Stimulated activated CD8-positive, alpha-beta memory T cell treated with anti-CD3 and anti-CD28 coated beads, Interleukin-12 subunit alpha, Interleukin-12 subunit beta, amount 100 ng/mL, for 24 hours (primary cell): ENCODE measurements at regions not wholly inside any gene's neighbourhood (a gene's known extent, or its start where the extent isn't known, plus 50 kb on each side); places are given as distances from the start of the nearest gene placed in this dataset.

Experiments
- DNase-seq: peaks from one replicate; pipeline ENCODE4 v3.0.0-alpha.2; 2020; ENCODE audit errors: extremely low read depth

- no peak for DNase-seq
Measured at GRCh38 chr11:109554951-109555350, 133.0 kb downstream of the C11orf87 start.

GRCh38 chr11:109564241-109564640, 142.3 kb downstream of the C11orf87 start:
- DNase-seq, result no peak

- no peak for DNase-seq
Measured at GRCh38 chr11:109582470-109582869, 160.5 kb downstream of the C11orf87 start.

GRCh38 chr11:109584001-109584972, 162.3 kb downstream of the C11orf87 start:
- no peak for DNase-seq

GRCh38 chr11:109586789-109587188, 164.8 kb downstream of the C11orf87 start:
- DNase-seq, result no peak

- DNase-seq, result no peak
Measured at GRCh38 chr11:109590782-109591181, 168.8 kb downstream of the C11orf87 start.

- no peak for DNase-seq
Measured at GRCh38 chr11:109597336-109597735, 175.3 kb downstream of the C11orf87 start.

- DNase-seq, result no peak
Measured at GRCh38 chr11:109604481-109605400, 182.8 kb downstream of the C11orf87 start.

GRCh38 chr11:109606256-109606655, 184.3 kb downstream of the C11orf87 start:
- no peak for DNase-seq

- no peak for DNase-seq
Measured at GRCh38 chr11:109609454-109610185, 187.6 kb downstream of the C11orf87 start.

- DNase-seq, result no peak
Measured at GRCh38 chr11:109612496-109612895, 190.5 kb downstream of the C11orf87 start.

- no peak for DNase-seq
Measured at GRCh38 chr11:109619498-109619897, 197.5 kb downstream of the C11orf87 start.

GRCh38 chr11:109629734-109630133, 207.7 kb downstream of the C11orf87 start:
- DNase-seq, result no peak

- no peak for DNase-seq
Measured at GRCh38 chr11:109641549-109641948, 219.6 kb downstream of the C11orf87 start.

- no peak for DNase-seq
Measured at GRCh38 chr11:109644152-109644551, 222.2 kb downstream of the C11orf87 start.

GRCh38 chr11:109648804-109649203, 226.8 kb downstream of the C11orf87 start:
- no peak for DNase-seq

- no peak for DNase-seq
Measured at GRCh38 chr11:109654091-109654490, 232.1 kb downstream of the C11orf87 start.

GRCh38 chr11:109658190-109658589, 236.2 kb downstream of the C11orf87 start:
- DNase-seq, result no peak

GRCh38 chr11:109667719-109668118, 245.7 kb downstream of the C11orf87 start:
- DNase-seq, result no peak

GRCh38 chr11:109668973-109669634, 247.1 kb downstream of the C11orf87 start:
- DNase-seq, result no peak

- no peak for DNase-seq
Measured at GRCh38 chr11:109677231-109677630, 255.2 kb downstream of the C11orf87 start.
